C4-2B (cell line): ENCODE measurements at regions not wholly inside any gene's neighbourhood (a gene's known extent, or its start where the extent isn't known, plus 50 kb on each side); places are given as distances from the start of the nearest gene placed in this dataset.
"Not testable (repeated sequence)": the region's sequence is repeated elsewhere in the genome, so short reads cannot be mapped to it uniquely, and the experiment has no call there.

Experiments used
- H3K27ac ChIP-seq: fragments of 450-650 bp; 2 replicates; pipeline ENCODE4 v1.5.1; 2017
- ZFX ChIP-seq: fragments of 450-650 bp; IDR thresholded peaks from 2 replicates; pipeline ENCODE4 v1.6.1; 2017
- TF ChIP-seq, protein P1 (sequence below): fragments of 450-650 bp; conservative IDR thresholded peaks from 2 replicates; pipeline ENCODE4 v1.5.1; 2017; ENCODE audit warnings: mild to moderate bottlenecking

DNA sequence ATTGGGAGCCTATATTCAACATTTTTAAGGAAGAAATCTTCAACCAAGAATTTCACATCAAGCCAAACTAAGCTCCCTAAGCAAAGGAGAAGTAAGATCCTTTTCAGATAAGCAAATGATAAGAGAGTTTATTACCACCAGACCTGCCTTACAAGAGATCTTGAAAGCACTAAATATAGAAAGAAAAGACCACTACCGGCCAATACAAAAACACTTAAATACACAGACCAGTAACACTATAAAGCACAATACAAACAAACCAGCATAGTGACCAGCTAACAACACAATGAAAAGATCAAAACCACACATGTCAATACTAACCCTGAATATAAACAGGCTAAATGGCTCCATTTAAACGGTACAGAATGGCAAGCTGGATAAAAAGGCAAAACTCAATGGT, 165.4 kb downstream of the MRPL39 start:
- H3K27ac ChIP-seq: no peak overlapping the region
- no peak for TF ChIP-seq ZFX
- TF ChIP-seq, protein P1, sequence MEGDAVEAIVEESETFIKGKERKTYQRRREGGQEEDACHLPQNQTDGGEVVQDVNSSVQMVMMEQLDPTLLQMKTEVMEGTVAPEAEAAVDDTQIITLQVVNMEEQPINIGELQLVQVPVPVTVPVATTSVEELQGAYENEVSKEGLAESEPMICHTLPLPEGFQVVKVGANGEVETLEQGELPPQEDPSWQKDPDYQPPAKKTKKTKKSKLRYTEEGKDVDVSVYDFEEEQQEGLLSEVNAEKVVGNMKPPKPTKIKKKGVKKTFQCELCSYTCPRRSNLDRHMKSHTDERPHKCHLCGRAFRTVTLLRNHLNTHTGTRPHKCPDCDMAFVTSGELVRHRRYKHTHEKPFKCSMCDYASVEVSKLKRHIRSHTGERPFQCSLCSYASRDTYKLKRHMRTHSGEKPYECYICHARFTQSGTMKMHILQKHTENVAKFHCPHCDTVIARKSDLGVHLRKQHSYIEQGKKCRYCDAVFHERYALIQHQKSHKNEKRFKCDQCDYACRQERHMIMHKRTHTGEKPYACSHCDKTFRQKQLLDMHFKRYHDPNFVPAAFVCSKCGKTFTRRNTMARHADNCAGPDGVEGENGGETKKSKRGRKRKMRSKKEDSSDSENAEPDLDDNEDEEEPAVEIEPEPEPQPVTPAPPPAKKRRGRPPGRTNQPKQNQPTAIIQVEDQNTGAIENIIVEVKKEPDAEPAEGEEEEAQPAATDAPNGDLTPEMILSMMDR: no peak

DNA sequence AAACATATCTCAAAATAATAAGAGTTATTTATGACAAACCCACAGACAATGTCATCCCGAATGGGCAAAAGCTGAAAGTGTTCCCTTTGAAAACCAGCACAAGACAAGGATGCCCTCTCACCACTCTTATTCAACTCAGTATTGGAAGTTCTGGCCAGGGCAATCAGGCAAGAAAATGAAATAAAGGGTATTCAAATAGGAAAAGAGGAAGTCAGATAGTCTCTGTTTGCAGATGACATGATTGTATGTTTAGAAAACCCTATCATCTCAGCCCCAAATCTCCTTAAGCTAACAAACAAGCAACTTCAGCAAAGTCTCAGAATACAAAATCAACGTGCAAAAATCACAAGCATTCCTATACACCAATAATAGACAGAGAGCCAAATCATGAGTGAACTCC, 169.8 kb downstream of the MRPL39 start:
- H3K27ac ChIP-seq: not testable (repeated sequence)

DNA sequence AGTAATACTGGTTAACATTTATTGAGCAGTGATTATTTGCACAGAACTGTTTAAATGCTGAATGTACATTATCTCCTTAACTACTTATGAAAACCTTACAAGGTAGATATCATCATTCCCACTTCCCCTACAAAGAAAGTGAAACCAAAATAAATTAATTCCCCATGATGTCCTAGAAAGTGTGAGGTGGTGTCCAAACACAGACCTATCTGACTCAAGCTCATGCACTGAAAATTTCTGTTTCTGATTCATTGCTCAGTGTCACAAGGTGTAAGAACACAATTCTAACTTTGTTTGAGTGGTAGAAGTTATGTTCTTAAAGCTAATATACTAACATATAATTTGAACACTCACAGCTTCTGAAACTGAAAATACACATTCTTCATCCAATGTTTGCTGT, 178.7 kb downstream of the MRPL39 start:
- TF ChIP-seq, protein P1: no peak
- TF ChIP-seq ZFX: no peak
- no peak overlapping the region for H3K27ac ChIP-seq

DNA sequence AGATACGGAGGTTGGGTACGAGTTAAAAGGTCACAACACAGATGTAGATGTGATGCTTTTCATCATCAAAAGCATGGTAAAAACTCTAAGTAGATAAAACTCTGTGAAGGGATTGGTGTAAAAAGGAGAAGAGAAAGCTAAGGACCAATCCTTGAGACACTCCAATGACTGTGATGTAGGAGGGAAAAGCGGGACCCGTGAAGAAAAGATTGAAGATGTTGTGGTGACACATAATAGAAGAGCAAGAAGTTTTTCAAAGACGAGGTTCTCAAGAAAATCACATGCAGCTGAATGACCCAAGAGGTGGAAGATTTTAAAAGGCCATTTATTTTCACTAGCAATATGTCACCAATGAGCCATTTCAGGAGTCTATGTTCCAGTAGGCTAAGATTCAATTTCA, 179.5 kb downstream of the MRPL39 start:
- TF ChIP-seq, protein P1: no peak
- H3K27ac ChIP-seq: no peak overlapping the region

DNA sequence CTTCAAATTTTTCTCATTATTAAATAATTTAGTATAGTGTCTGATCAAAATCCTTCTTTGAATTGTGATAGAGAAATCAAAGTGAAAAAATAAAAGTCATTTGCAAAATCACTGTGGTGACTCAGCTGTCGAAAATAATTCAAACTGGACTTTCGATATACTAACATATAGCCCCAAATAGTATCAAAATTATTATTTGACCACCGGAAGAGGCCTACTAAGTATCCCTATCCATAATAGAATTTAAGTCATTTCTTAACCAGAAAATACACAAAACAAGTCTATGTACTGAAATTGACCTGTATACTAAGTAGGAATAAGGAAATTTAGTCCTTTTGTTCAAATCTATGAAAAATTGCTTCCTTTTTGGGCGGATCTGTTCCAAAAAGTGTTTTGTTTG, 180.7 kb downstream of the MRPL39 start:
- TF ChIP-seq, protein P1: no peak
- no peak for TF ChIP-seq ZFX
- H3K27ac ChIP-seq: no peak overlapping the region

DNA sequence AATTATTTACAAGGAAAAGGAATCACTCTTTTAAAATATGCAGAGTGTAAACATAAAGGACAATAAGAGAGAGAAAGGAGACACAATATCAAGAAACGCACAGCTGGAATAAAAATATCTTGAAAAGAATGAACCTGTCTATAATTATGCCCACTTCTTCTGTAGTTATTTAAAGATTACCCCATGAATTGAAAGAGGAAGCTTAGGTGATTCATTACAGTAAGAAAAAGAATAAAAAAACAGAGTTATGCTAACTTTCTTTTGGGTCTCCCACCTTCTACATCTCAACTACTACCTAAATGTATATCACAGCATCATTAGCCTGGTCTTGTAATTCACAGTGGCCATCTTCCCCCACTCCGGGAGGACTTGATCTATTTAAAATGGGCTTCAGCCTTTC, 182.1 kb downstream of the MRPL39 start:
- no peak overlapping the region for H3K27ac ChIP-seq
- TF ChIP-seq, protein P1: no peak
- TF ChIP-seq ZFX: no peak

DNA sequence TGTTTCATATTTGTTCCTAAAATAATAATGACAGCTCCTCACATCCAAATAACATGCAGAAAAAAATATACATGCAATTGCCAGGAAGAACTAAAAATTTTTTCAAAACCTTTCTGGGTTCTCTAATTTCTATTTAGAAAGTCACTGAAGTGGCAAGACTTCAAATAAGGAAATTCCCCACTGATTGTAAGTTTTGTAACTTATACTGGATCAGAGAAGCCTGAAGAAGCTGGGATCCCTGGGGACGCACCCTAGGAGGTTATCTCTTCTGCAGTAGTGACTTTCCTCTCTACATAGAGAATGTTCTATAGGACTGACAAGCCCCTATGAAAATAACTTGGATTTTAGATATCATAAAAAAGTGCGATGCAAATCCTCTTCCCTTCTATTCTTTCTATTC, 182.6 kb downstream of the MRPL39 start:
- no peak overlapping the region for H3K27ac ChIP-seq
- TF ChIP-seq, protein P1: no peak
- no peak for TF ChIP-seq ZFX

DNA sequence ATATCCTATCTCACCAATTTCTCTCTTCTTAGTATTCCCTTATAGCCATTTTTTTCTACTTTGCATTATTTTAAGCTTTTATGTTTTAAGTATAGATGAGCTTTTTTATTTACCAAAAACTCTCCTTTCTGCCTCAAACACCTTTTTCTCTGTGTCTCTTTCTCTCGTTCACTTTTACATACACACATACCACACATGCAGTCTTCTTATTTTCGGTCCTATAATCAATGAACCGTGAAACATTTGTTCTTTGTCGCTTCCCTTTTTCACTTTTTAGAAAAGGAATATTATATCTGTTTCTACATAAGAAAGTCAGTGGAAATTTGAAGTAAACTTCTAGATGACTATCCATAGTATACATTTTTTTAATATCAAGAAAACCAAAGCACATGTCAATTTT, 183.2 kb downstream of the MRPL39 start:
- no peak overlapping the region for H3K27ac ChIP-seq
- TF ChIP-seq, protein P1: no peak
- TF ChIP-seq ZFX: no peak
